Stimulated activated CD4-positive, alpha-beta T cell treated with anti-CD3 and anti-CD28 coated beads, Interleukin-2, amount 100 ng/mL, for 4 hours (primary cell): ENCODE measurements at regions not wholly inside any gene's neighbourhood (a gene's known extent, or its start where the extent isn't known, plus 50 kb on each side); places are given as distances from the start of the nearest gene placed in this dataset.

Source experiments
- DNase-seq: peaks from one replicate; pipeline ENCODE4 v3.0.0-alpha.2; 2020; ENCODE audit warnings: low read depth

GRCh38 chr14:73800970-73801515, 50.6 kb upstream of the PTGR2 start:
- no peak for DNase-seq

GRCh38 chr14:73797543-73798265, 53.9 kb upstream of the PTGR2 start:
- no peak for DNase-seq

- DNase-seq: no peak
Measured at GRCh38 chr14:73796893-73797542, 54.6 kb upstream of the PTGR2 start.

- no peak for DNase-seq
Measured at GRCh38 chr14:73796415-73796814, 55.2 kb upstream of the PTGR2 start.

DNA sequence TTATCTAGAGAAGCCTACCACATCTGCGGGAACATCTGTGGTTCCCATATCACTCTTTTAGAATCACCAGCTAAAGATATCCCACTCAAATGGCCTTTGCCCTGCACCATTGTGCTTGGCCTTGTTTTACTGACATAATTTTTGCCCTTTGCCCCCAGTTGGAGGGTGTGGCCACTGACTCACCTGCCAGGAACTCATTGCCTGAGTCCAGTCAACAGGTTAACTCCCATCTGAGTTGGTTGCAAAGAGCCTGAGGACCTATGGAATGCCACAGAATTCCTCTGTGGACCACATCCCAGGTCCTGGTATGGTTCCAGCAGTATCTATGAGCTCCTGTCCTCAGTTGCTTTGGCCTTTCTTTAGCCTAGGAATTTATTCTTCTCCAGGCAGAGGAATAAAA, 55.7 kb upstream of the PTGR2 start:
- no peak for DNase-seq

DNA sequence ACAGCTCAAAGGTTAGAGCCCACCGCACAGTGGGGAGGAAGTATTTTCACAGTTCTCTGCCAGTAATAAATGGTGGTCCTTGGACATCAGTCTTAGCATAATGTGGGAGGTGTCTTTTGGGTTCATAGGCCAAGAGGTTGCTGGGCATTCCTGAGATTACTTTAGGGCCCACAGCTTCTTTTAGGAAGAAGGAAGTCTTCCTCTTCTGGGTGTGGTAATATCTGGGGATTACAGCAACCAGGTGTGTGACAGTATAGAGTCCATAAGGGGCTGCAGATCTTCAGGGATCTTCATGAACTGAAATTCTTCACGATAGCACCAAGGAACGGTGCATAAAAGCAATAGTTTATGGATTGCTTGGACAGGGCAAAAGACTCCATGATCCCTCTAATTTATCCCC, 56.2 kb upstream of the PTGR2 start:
- DNase-seq: no peak

DNA sequence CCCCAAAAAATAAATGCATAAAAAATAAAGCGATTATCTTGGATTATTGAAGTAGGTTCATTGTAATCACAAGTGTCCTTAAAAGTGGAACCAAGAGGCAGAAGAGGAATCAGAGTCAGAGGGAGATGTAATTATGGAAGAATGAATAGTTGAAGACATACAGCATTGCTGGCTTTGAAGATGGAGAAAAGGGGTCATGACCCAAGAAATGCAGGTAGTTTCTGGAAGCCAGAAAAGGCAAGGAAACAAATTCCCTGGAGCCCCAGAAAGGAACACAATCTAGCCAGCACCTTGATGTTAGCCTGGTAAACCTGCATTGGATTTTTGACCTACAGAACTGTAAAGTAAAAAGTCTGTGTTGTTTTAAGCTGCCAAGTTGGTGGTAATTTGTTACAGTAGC, 57.5 kb upstream of the PTGR2 start:
- no peak for DNase-seq

GRCh38 chr14:73792481-73792880, 59.1 kb upstream of the PTGR2 start:
- DNase-seq: no peak

DNA sequence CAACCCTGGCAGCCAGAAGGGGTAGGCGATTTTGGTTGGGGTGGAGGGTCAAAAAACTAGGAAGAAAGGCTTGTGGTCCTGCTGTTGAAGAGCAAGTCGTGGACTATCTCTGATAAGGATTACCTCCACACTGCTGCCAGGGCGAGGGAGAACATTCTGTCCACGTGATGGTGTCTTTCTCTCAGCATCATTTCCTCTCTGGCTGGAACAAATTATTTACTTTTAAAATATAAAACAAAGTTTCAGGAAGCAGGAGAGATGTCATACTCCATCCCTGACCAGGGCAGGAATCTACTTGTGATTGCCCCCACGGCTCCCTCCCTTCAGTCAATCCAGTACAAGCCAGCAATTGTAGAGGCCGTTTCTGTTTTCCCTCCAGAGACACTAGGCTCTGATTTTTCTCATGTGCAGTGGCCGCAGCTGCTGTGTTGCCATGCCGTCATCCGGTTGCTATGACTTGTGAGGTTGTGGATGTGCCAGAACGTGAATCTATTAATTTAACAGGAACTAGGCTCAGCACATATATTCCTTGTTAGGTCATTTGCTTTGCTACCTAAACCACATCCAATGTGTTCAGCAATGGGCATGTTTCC, 61.5 kb upstream of the PTGR2 start:
- no peak for DNase-seq

- DNase-seq: no peak
Measured at GRCh38 chr14:73788701-73789551, 62.7 kb upstream of the PTGR2 start.

DNA sequence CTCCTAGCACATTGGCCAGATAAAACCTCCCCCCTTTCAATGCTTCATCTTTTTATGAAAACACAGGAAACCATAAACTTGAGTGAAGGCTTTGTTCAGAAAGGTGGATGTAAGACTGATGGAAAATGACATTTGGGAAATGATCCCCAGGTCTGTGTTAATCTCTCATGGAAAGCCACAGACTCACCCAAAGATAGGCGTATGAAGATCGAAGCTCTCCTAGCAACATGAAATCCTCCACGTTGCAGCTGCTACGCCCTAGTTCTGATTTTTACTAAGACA, 63.4 kb upstream of the PTGR2 start:
- no peak for DNase-seq

- DNase-seq: peak; percentile 36
Measured at GRCh38 chr14:73787486-73788316, 63.9 kb upstream of the PTGR2 start.

- DNase-seq: peak; percentile 19
Measured at GRCh38 chr14:73786636-73787485, 64.8 kb upstream of the PTGR2 start.

DNA sequence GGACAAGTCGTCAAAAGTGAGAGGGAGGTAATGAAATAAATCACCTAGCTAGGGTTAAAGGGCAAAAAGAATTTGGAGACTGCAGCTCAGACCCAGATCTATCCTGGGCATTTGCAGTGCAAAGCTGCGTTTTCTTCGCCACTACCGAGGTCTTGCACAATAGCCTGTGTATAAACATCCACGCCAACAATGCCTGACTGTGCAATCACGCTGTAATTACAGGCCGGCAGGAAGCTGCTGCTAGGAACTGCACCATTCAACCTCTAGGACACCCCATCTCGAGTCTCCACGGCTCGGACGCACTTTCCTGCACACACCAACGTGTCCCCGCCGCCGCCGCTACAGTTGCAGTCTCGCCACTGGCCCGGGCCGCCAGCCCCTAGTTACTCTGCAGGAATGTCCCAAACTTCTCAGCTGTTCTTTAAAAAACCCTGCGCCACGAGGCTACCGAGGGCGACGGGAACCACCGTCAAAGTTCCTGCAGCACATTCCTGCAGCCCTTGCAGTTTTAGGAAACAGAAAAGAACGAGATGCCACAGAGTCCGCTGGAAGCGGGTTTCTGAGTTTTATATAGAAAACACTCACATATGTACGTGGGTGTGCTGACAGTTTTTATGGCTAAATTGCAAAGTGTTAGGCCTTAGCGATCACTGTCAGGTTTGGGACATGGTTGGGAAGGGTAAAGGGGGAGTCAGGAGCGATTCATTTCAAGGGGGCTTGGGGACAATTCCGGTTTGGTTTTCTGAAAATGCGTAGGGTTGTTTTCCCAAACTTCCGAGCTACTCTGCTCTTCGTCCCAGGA, 65.6 kb upstream of the PTGR2 start:
- peak; percentile 28 for DNase-seq

GRCh38 chr14:73785336-73785833, 66.2 kb upstream of the PTGR2 start:
- no peak for DNase-seq

DNA sequence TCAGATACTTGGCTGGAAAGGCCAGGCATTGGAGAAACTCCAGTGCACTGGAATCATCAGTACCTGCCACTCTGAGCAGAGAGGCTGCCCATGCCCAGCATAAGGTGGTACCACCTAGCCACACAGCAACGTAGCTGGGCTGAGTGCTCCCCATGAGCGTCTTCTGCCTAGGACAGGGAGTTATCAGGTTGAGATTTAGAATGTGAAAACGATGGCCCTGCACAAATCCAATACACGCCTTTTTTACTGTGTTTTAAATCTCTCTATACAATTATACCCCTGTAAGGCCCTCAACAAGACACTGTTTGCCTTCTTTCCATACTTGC, 66.7 kb upstream of the PTGR2 start:
- no peak for DNase-seq

DNA sequence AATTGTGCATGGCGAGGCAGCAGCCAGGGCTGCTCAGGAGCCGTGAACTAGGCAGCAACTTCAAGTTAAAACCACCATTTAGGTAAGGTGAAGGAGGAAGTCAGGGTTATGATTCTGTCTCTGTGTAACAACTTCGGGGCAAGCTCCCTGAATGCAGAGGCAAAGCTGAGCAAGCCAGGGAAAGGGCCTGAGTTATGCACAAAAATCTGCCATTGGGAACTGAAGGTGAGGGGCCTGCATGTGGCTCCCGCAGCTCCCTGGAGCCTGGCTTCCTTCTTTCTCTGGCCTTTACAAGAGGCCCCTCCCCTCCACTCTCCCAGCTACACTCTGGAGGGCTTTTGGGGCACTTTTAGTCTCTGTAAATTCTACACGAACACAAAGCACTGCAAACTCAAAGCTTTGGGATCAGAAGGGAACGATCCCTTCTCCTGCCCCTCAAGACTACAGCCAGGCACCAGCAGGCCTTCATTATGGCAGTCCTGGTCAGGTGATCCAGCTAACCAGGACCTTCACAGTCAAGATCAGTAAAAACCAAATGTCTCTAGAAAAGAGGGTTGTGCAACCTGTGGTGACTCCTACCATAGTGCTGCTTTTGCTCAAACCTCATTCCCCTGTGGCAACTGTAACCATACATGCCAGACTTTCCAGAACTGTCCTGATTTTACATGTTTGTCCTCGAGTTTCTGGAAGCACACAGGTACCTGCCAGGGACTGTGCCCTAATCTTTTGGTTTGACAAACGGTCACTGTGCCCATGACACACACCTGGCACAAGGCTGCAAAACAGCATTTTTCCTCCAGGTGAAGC, 67.2 kb upstream of the PTGR2 start:
- no peak for DNase-seq

- DNase-seq: no peak
Measured at GRCh38 chr14:73783107-73783727, 68.4 kb upstream of the PTGR2 start.
